ENCODE measurements at regions not wholly inside any gene's neighbourhood (a gene's known extent, or its start where the extent isn't known, plus 50 kb on each side); places are given as distances from the start of the nearest gene placed in this dataset.

DNA sequence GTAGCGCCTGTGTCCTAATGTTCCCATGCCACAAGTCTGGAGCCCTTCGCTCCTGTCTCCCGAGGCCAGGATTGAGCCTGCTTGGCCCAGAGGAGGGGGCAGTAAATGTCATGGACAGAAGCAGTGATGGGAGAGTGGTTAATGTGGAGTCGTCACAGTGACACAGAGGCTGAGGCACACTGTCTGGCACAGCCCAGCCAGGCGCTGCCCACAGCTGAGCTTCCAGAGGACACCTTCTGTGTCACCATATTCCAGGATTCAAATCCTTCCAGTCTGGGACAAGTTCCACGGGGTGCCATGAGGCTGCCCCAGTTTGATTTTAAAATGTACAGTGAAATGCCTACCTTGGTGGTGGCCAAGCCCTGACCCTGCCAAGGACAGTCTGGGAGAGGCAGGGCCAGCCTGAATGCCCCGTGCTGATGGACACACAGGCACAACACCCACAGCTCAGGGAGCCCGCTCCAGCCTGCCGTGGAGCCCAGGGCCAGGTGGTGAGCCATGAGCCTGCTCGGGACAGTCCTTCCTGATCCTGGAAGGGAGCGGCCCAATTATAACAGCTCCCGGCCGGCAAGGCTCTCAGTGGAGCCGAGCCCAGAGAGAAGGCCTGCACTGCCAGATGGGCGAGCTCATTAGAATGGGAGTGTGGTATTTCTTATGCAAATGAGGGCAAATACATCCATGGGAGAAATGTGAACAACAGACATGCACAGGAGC, 99.1 kb upstream of the RUFY1 start:
- TF ChIP-seq POLR2A (IDR thresholded peaks at IDR 0.05) = no peak
- TF ChIP-seq, protein P1, sequence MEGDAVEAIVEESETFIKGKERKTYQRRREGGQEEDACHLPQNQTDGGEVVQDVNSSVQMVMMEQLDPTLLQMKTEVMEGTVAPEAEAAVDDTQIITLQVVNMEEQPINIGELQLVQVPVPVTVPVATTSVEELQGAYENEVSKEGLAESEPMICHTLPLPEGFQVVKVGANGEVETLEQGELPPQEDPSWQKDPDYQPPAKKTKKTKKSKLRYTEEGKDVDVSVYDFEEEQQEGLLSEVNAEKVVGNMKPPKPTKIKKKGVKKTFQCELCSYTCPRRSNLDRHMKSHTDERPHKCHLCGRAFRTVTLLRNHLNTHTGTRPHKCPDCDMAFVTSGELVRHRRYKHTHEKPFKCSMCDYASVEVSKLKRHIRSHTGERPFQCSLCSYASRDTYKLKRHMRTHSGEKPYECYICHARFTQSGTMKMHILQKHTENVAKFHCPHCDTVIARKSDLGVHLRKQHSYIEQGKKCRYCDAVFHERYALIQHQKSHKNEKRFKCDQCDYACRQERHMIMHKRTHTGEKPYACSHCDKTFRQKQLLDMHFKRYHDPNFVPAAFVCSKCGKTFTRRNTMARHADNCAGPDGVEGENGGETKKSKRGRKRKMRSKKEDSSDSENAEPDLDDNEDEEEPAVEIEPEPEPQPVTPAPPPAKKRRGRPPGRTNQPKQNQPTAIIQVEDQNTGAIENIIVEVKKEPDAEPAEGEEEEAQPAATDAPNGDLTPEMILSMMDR (IDR thresholded peaks at IDR 0.05) = no peak
